ENCODE measurements at regions not wholly inside any gene's neighbourhood (a gene's known extent, or its start where the extent isn't known, plus 50 kb on each side); places are given as distances from the start of the nearest gene placed in this dataset.

- ATAC-seq (no peak), FAIRE-seq (no peak), DNase-seq (ENCODE audit: low spot score) (no peak)
- no peaks in the 10 kb centered on the region for H4K20me1 ChIP-seq (ENCODE audit: insufficient read depth, low read length)
- H3K27ac ChIP-seq (ENCODE audit: extremely low read length, insufficient read depth, low read length) = no peak overlapping the region
- no peaks in the 10 kb centered on the region for H3K79me2 ChIP-seq (ENCODE audit: insufficient read depth, low read length)
- H3K9ac ChIP-seq (ENCODE audit: insufficient read depth, low read depth, low read length) = no peak overlapping the region
- ChIA-PET POLR2A (no interaction called here), CTCF (ENCODE audit: low intra/inter-chr PET ratio, low total read pairs) (no interaction called here)
- no peak overlapping the region for H3K4me2 ChIP-seq (ENCODE audit: low read depth, low read length)
- no peak overlapping the region for H2AFZ ChIP-seq (ENCODE audit: low read length)
- no peaks in the 10 kb centered on the region for H3K4me1 ChIP-seq (ENCODE audit: insufficient read depth, low read length)
- H3K9me3 ChIP-seq (ENCODE audit: low read length) = no peaks in the 10 kb centered on the region
- 37% methylated on average over 17 of the region's 17 CpGs for WGBS (ENCODE audit: low lambda C conversion rate)
- H3K36me3 ChIP-seq (replicated peaks in 1 of 2; ENCODE audit: control insufficient read depth in 1 of 2, insufficient read depth in 2 of 2, low read length in 2 of 2) = no peaks in the 10 kb centered on the region
- H3K4me3 ChIP-seq (replicated peaks in 1 of 3; ENCODE audit: insufficient read depth in 1 of 3, low read depth in 2 of 3, low read length in 3 of 3) = no peak overlapping the region
- in situ Hi-C loops (cut with HindIII; ENCODE audit: extremely low pct_ligation_motif_present, low pct_unique_long_range_greater_than_20kb) (no loop called here), intact Hi-C loops (cut with micrococcal nuclease; ENCODE audit: unreplicated experiment) (no loop called here)
- BruUV-seq (replicated peaks) = no TSS peak
- no peaks in the 10 kb centered on the region; a peak in 1 of 5 replicates for H3K27me3 ChIP-seq (ENCODE audit: control insufficient read depth in 1 of 2, insufficient read depth in 2 of 2, low read length in 2 of 2)
- TF ChIP-seq ZFP41 (CRISPR knock-in tag; IDR thresholded peaks at IDR 0.05; ENCODE audit: borderline replicate concordance) (no peak), SAFB2 (CRISPR knock-in tag; IDR thresholded peaks at IDR 0.05; ENCODE audit: borderline replicate concordance, low read depth) (no peak), ZBED4 (CRISPR knock-in tag; IDR thresholded peaks at IDR 0.05; ENCODE audit: borderline replicate concordance) (no peak), ZFY (CRISPR knock-in tag; IDR thresholded peaks at IDR 0.05) (no peak), KDM5A (IDR thresholded peaks at IDR 0.05; ENCODE audit: borderline replicate concordance, low read length) (no peak), TCF7 (IDR thresholded peaks at IDR 0.05; ENCODE audit: low read depth) (no peak), ZNF354B (CRISPR knock-in tag; IDR thresholded peaks at IDR 0.05) (no peak), HDAC1 (CRISPR knock-in tag; IDR thresholded peaks at IDR 0.05) (no peak), HMG20A (CRISPR knock-in tag; IDR thresholded peaks at IDR 0.05; ENCODE audit: borderline replicate concordance) (no peak), SALL1 (CRISPR knock-in tag; IDR thresholded peaks at IDR 0.05) (no peak), ZNF430 (CRISPR knock-in tag; IDR thresholded peaks at IDR 0.05) (no peak), MXD4 (CRISPR knock-in tag; IDR thresholded peaks at IDR 0.05) (no peak), ZSCAN30 (CRISPR knock-in tag; IDR thresholded peaks at IDR 0.05) (no peak), ZBTB46 (CRISPR knock-in tag; IDR thresholded peaks at IDR 0.05; ENCODE audit: borderline replicate concordance) (no peak), BHLHE40 (IDR thresholded peaks at IDR 0.05; ENCODE audit: low read length) (no peak), IRF9 (CRISPR knock-in tag; IDR thresholded peaks at IDR 0.05; ENCODE audit: borderline replicate concordance) (no peak), ZMAT5 (CRISPR knock-in tag; IDR thresholded peaks at IDR 0.05; ENCODE audit: borderline replicate concordance, low read depth) (no peak)
Measured at GRCh38 chr18:45291621-45292615, 323.4 kb upstream of the SLC14A2 start.
